K562 (cell line): ENCODE measurements at regions not wholly inside any gene's neighbourhood (a gene's known extent, or its start where the extent isn't known, plus 50 kb on each side); places are given as distances from the start of the nearest gene placed in this dataset.

Source experiments
- ATAC-seq: fragments of 200-7000 bp; cut with Tn5 transposase; 3 replicates; pipeline ENCODE4 v1.9.1; 2020; ENCODE audit warnings: moderate library complexity
- BruUV-seq: library from RNA; stranded (reverse); fragments of 400-500 nt; replicated peaks from 2 replicates; lab custom pipeline; 2021; lab: Mats Ljungman, UMichigan
- CTCF ChIA-PET: fragments of 300-600 bp; formaldehyde crosslinking; extraction: SDS; loops from one replicate; lab custom pipeline; 2021; ENCODE audit warnings: low intra/inter-chr PET ratio; lab: Yijun Ruan, JAX
- POLR2A ChIA-PET: fragments of 300-600, 350-650 bp; sonication (Branson Sonifier 250); formaldehyde crosslinking; extraction: SDS; loops from one replicate; lab custom pipeline; 2021; ENCODE audit warnings: antibody characterized with exemption, inconsistent platforms; lab: Yijun Ruan, JAX
- DNase-seq, 4 experiments: peaks; one replicate each; pipeline versions ENCODE4 v3.0.0 to v3.0.0-alpha.2; 2011 to 2018; ENCODE audit warnings: low spot score in 3 of 4, mixed read lengths in 3 of 4; ENCODE audit errors: extremely low read depth in 1 of 4
- FAIRE-seq: peaks from 2 replicates; lab custom pipeline; 2011; peaks lifted over from hg19 to GRCh38; lab: Jason Lieb, UNC
- H2AFZ ChIP-seq: 2 replicates; pipeline ENCODE4 v1.6.0; 2011; ENCODE audit warnings: low read depth, low read length, control low read depth, inconsistent platforms
- H3K27ac ChIP-seq: fragments of 200-600 bp; 3 replicates; pipeline ENCODE4 v1.8.0; 2011; ENCODE audit warnings: low read depth, mild to moderate bottlenecking, control low read depth, inconsistent platforms, low read length, moderate library complexity, mixed read lengths; ENCODE audit errors: extremely low read depth
- H3K27me3 ChIP-seq, 2 experiments: fragments of 300-600 bp in 1 of 2; 2 replicates in 1 of 2; 3 replicates in 1 of 2; pipeline versions ENCODE4 v1.6.0 to v1.8.0; 2011; ENCODE audit warnings: inconsistent platforms in 2 of 2, low read length in 2 of 2, mild to moderate bottlenecking in 1 of 2, mixed read lengths in 1 of 2, moderate library complexity in 1 of 2; ENCODE audit not compliant: control insufficient read depth in 2 of 2, insufficient read depth in 2 of 2
- H3K36me3 ChIP-seq: fragments of 300-600 bp; 3 replicates; pipeline ENCODE4 v1.8.0; 2011; ENCODE audit warnings: mild to moderate bottlenecking, low read length, inconsistent platforms; ENCODE audit not compliant: control insufficient read depth, insufficient read depth
- H3K4me1 ChIP-seq, 2 experiments: fragments of 200-600 bp in 1 of 2; replicated peaks in 1 of 2; 2 replicates in 1 of 2; 3 replicates in 1 of 2; pipeline versions ENCODE4 v1.5.1 to v1.8.0; 2011; ENCODE audit warnings: inconsistent platforms in 2 of 2, low read length in 2 of 2, mild to moderate bottlenecking in 1 of 2, mixed read lengths in 1 of 2, moderate library complexity in 1 of 2; ENCODE audit not compliant: control insufficient read depth in 2 of 2, insufficient read depth in 2 of 2
- H3K4me2 ChIP-seq: 2 replicates; pipeline ENCODE4 v1.6.1; 2011; ENCODE audit warnings: low read length, control low read depth, inconsistent platforms, mixed read lengths; ENCODE audit not compliant: insufficient read depth
- H3K4me3 ChIP-seq: fragments of 200-600 bp; sonication (generic), shearing (Covaris generic); 2 replicates; pipeline ENCODE4 v1.5.1; 2016; ENCODE audit warnings: control low read depth, inconsistent platforms
- H3K79me2 ChIP-seq: fragments of 200-600 bp; 3 replicates; pipeline ENCODE4 v1.8.0; 2011; ENCODE audit warnings: low read length, inconsistent platforms; ENCODE audit not compliant: control insufficient read depth, insufficient read depth
- H3K9ac ChIP-seq, 2 experiments: 2 replicates each; pipeline versions ENCODE4 v1.6.0 to v1.6.1; 2011; ENCODE audit warnings: low read depth in 2 of 2, low read length in 2 of 2, control low read depth in 1 of 2, inconsistent platforms in 1 of 2, mild to moderate bottlenecking in 1 of 2, mixed read lengths in 1 of 2; ENCODE audit not compliant: insufficient read depth in 1 of 2
- H3K9me1 ChIP-seq: one replicate; pipeline ENCODE4 v1.6.0; 2011; ENCODE audit warnings: inconsistent platforms, mild to moderate bottlenecking, low read length, moderate library complexity; ENCODE audit not compliant: control insufficient read depth, insufficient read depth
- H3K9me3 ChIP-seq: replicated peaks from 2 replicates; pipeline ENCODE4 v1.5.1; 2011; ENCODE audit warnings: low read depth, low read length, inconsistent platforms; ENCODE audit not compliant: control insufficient read depth, insufficient read depth
- H4K20me1 ChIP-seq: replicated peaks from 2 replicates; pipeline ENCODE4 v1.6.1; 2011; ENCODE audit warnings: low read length, inconsistent platforms, mixed read lengths; ENCODE audit not compliant: control insufficient read depth, insufficient read depth
- RBBP5 ChIP-seq: fragments of 200-600 bp; sonication (generic); IDR thresholded peaks from 2 replicates; pipeline ENCODE4 v1.6.1; 2012; ENCODE audit warnings: borderline replicate concordance, mild to moderate bottlenecking, low read length, control low read depth, inconsistent platforms; ENCODE audit not compliant: insufficient read depth, poor library complexity, severe bottlenecking
- ZNF354B ChIP-seq: fragments of 250-450 bp; sonication (Bioruptor Pico); IDR thresholded peaks from 2 replicates; pipeline ENCODE4 v1.4.0; 2020
- ZNF699 ChIP-seq: fragments of 250-450 bp; sonication (Bioruptor Pico); IDR thresholded peaks from 2 replicates; pipeline ENCODE4 v1.8.0; 2021; ENCODE audit warnings: mild to moderate bottlenecking, moderate library complexity; ENCODE audit not compliant: insufficient replicate concordance
- WGBS: fragments of 100-300 bp; shearing (Covaris generic); methylation state at CpG from one replicate; pipeline ENCODE4 v1.1.6; 2016; ENCODE audit warnings: low coverage, mixed read lengths; ENCODE audit not compliant: insufficient coverage; ENCODE audit errors: missing lambda C conversion rate; 5-methylcytosine and 5-hydroxymethylcytosine counted together
- in situ Hi-C: fragments of 300-500 bp; cut with MboI; formaldehyde crosslinking; loops from 4 replicates; pipeline ENCODE4 v1.15.0; 2018; ENCODE audit warnings: inconsistent platforms, mixed read lengths
- intact Hi-C: fragments of 100-400 bp; cut with micrococcal nuclease; formaldehyde crosslinking; loops from 2 replicates; pipeline ENCODE4 v1.14.2; 2022
- TF ChIP-seq, protein P1 (sequence below): sonication (generic); formaldehyde crosslinking; IDR thresholded peaks from 2 replicates; pipeline ENCODE4 v1.8.1; 2023; ENCODE audit warnings: missing genetic modification reagents, mild to moderate bottlenecking, borderline replicate concordance

GRCh38 chr7:50185208-50185607 lies 92.2 kb upstream of the ZPBP start:
- DNase-seq = no peak
- ChIA-PET POLR2A (interaction anchor here (0.9 kb wide), 1 partner anchor 146 kb away, joined by 5 read pairs; no protein-coding TSS in a partner anchor), CTCF (interaction anchor here (0.6 kb wide), 1 partner anchor 1033 kb away, joined by 3 read pairs; no protein-coding TSS in a partner anchor)
- no peaks in the 10 kb centered on the region for H3K9me1 ChIP-seq
- H3K9ac ChIP-seq = no peak overlapping the region
- no peak overlapping the region for H3K4me2 ChIP-seq
- no peak for FAIRE-seq
- BruUV-seq = no TSS peak
- H3K79me2 ChIP-seq = no peaks in the 10 kb centered on the region
- H2AFZ ChIP-seq = no peak overlapping the region
- H4K20me1 ChIP-seq = no peaks in the 10 kb centered on the region
- H3K9me3 ChIP-seq = no peaks in the 10 kb centered on the region
- H3K4me1 ChIP-seq = no peaks in the 10 kb centered on the region
- peaks cover 10 to 25% of the 10 kb centered on the region in 2 experiments; a peak in 4 of 5 replicates for H3K27me3 ChIP-seq
- no peak for ATAC-seq
- H3K27ac ChIP-seq = no peak overlapping the region
- TF ChIP-seq ZNF699 (no peak), ZNF354B (CRISPR knock-in tag) (no peak), RBBP5 (no peak)
- TF ChIP-seq, protein P1, sequence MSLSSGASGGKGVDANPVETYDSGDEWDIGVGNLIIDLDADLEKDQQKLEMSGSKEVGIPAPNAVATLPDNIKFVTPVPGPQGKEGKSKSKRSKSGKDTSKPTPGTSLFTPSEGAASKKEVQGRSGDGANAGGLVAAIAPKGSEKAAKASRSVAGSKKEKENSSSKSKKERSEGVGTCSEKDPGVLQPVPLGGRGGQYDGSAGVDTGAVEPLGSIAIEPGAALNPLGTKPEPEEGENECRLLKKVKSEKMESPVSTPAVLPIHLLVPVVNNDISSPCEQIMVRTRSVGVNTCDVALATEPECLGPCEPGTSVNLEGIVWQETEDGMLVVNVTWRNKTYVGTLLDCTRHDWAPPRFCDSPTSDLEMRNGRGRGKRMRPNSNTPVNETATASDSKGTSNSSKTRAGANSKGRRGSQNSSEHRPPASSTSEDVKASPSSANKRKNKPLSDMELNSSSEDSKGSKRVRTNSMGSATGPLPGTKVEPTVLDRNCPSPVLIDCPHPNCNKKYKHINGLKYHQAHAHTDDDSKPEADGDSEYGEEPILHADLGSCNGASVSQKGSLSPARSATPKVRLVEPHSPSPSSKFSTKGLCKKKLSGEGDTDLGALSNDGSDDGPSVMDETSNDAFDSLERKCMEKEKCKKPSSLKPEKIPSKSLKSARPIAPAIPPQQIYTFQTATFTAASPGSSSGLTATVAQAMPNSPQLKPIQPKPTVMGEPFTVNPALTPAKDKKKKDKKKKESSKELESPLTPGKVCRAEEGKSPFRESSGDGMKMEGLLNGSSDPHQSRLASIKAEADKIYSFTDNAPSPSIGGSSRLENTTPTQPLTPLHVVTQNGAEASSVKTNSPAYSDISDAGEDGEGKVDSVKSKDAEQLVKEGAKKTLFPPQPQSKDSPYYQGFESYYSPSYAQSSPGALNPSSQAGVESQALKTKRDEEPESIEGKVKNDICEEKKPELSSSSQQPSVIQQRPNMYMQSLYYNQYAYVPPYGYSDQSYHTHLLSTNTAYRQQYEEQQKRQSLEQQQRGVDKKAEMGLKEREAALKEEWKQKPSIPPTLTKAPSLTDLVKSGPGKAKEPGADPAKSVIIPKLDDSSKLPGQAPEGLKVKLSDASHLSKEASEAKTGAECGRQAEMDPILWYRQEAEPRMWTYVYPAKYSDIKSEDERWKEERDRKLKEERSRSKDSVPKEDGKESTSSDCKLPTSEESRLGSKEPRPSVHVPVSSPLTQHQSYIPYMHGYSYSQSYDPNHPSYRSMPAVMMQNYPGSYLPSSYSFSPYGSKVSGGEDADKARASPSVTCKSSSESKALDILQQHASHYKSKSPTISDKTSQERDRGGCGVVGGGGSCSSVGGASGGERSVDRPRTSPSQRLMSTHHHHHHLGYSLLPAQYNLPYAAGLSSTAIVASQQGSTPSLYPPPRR = no peak
- no peak overlapping the region for H3K4me3 ChIP-seq
- WGBS = 6% methylated on average over 4 of the region's 4 CpGs
- in situ Hi-C loops = no loop called here
- intact Hi-C loops = no loop called here
- H3K36me3 ChIP-seq = no peaks in the 10 kb centered on the region
